GM19395 (cell line): ENCODE measurements at regions not wholly inside any gene's neighbourhood (a gene's known extent, or its start where the extent isn't known, plus 50 kb on each side); places are given as distances from the start of the nearest gene placed in this dataset.

Source experiments
- ATAC-seq: cut with Tn5 transposase; IDR thresholded peaks from one replicate; pipeline ENCODE4 v1.9.1; 2021; ENCODE audit warnings: mild to moderate bottlenecking, moderate library complexity; ENCODE audit not compliant: unreplicated experiment

DNA sequence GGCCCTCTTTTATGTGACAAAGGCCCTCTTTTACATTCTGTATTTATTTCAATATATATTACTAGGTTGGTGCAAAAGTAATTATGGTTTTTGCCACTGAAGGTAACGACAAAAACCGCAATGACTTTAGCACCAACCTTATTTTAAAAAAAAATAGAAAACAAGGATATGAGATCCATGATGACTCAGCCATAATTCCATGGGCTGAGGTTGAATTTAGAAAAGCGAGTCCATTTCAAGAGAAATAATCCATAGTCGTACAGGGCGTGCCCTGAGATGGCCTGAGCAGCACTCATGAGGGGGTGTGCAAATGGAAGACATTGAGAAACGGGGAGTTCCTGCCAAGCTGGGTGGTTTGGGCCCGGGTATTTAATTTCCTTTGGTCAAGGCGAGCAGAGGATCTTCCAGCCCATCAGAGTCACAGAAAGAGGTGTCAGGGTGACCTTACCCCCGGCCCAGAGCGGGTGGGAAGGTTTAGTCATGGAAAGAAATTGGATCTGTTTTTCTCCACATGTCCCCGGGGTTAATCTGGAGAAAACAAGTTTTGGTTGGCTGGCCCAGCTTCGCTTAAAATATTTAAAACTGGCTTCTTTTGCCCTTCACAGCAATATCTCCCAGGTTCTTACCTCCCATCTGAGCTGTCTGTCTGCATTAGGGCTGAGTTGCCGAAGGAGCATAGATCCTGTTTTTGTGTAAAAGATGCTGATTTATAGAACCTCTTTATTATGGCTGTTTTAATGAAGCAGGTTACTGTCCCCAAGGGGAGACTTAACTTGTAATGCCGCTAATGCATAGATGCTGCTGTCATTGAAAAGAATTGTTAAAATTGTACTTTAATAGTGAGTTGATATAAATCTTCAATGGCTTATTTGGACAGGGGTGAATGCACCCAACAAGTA is 255.6 kb downstream of the PREX1 start:
- ATAC-seq, result no peak

DNA sequence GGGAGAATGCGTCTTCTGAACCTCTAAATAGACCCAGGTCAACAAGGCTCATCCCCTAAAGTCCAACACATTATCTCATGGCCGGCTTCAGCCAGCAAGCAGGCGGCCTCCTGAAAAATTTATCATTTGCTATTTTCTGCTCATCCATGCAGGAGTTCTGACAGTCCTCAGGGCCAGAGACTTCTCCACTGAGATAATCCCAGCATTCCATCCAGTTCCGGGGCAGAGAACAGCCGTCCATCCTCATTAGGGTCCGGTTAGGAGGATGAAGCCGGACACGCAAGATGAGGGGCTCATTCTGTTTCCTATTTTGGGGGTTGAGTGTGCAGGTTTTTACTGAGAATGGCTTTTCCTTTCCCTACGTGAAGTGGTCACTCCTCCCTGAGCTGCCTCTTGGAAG is 258.1 kb downstream of the PREX1 start:
- ATAC-seq, result no peak

- no peak for ATAC-seq
These were observed 259.3 kb downstream of the PREX1 start for GRCh38 chr20:48568520-48568919.

- no peak for ATAC-seq
These were observed 260.7 kb downstream of the PREX1 start for GRCh38 chr20:48567145-48567544.

DNA sequence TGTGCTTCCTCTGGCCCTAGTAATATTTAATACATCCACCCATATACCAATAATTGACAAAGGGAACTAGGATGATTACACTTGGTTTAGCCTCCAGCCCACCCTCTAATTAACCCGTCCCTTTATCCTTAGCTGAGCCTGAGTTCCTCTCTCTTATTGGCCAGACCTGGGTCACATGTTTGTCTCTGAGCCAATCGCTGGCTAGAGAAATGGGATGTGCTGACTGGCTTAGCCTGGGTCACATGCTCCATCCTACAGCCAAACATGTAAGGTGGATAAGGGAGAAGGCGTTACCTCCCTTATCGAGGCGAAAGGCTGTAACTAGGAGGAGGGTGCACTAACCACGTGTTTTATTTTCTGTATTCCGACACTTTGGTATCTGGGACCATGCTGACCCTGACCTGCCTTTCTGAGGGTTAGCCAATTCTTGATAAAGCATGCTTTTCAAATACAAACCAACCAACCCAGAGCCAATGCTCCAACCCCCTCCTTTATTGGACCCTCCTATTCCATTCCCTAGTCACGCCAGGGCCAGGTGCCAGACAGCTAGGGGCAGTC is 262.7 kb downstream of the PREX1 start:
- no peak for ATAC-seq

DNA sequence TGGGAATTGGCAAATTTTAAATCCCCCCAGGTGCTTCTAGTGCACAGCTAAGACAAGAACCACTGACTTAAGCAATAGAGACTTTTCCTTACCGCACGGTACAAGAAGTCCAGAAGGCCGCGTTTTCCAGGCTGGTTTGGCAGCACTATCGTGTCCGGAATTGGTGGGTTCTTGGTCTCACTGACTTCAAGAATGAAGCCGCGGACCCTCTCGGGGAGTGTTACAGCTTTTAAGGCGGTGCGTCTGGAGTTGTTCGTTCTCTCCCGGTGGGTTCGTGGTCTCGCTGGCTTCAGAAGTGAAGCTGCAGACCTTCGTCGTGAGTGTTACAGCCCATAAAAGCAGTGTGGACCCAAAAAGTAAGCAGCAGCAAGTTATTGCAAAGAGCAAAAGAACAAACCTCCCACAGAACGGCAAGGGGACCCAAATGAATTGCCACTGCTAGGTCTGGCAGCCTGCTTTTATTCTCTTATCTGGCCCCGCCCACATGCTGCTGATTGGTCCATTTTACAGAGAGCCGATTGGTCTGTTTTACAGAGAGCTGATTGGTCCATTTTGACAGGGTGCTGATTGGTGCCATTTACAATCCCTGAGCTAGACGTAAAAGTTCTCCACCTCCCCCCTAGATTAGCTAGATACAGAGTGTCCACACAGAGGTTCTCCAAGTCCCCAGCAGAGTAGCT is 264.5 kb downstream of the PREX1 start:
- no peak for ATAC-seq

DNA sequence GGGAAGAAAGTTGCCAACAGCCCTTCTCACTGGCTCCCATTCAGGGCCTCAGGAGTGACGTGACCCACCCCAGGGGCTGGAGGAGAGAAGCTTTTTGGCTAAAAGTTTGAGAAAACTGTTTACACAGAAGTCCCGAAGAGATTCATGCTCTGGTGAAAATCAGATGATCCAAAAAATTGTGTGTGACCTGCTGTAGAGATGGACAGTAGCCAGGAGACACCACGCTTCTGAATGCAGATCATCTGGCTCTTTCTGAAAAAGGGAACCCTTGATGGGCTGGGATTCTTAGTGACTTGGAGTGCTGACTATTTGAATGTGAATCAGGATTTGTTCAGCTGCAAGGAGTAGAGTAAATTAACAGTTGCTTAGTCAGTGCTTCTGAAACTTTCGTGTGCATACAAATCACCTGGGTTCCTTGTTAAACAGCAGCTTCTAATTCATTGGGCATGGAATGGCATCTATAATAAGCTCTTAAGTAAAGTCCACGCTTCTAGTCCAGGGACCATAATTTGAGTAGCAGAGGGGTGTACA is 265.1 kb downstream of the PREX1 start:
- ATAC-seq, result no peak

- no peak for ATAC-seq
These were observed 268.9 kb downstream of the PREX1 start for GRCh38 chr20:48558906-48559305.

- ATAC-seq, result no peak
These were observed 270.4 kb downstream of the PREX1 start for GRCh38 chr20:48557380-48557779.

DNA sequence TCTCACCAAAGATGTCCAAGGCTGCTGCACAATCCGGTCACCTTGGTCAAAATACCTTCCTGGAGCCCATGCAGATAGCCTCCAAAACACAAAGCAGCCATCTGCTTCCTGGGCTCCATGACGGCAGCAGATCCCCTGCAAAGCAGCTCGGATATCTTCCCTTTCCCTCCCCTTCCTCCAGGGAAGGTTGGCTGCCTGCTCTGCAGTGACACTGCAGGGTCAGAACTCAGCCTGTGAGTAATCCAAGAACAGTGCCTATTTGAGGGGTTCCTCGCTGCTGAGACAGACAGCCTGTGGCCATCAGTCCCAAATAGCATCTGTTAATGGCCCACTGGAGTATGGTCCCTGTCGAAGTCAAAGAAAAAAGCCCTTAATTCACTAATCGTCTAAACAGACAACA is 270.8 kb downstream of the PREX1 start:
- no peak for ATAC-seq

GRCh38 chr20:48552550-48552949 is 275.2 kb downstream of the PREX1 start:
- ATAC-seq, result no peak

GRCh38 chr20:48550814-48551213 is 277.0 kb downstream of the PREX1 start:
- ATAC-seq, result no peak

- no peak for ATAC-seq
These were observed 280.1 kb downstream of the PREX1 start for GRCh38 chr20:48547664-48548063.

DNA sequence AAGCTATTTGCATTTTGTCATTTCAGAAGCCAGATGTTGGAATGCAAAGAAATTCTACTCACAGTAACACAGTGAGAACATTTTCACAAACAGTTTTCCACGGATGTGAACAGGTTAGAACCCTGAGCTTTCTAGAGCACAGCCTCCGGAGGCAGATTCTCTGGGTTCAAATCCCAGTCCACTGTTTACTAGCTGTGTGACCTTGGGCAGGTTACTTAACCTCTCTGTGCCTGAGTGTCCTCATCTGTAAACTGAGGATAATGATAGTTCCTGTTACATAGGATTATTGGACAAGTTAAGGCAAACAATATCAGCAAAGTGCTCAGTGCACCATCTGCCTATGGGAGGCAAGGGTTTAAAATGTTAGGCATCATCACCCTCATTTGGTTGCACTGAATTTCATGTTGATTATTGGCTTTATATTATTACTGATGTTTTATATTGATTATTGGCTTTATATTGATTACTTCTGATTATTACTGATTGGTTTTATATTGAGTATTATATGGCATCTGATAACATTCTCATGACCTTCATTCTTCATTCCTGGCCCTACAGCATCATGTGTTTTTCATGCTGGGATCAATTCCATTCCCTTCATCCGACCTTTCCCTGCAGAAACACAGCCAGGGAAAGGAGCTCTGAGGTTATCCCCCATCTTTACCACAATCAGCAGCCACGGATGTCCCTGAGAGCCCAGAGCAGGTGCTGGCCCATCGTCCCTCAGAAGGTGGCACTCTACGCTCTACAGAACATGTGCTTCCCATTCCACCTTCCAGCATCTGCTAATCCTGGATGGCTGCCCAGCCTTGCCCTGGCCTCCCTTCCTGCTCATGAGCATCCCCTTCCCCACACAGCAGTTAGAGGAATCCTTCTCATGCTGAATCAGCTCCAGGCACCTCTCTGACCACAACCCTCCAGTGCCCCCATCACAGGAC is 283.1 kb downstream of the PREX1 start:
- ATAC-seq, result no peak

DNA sequence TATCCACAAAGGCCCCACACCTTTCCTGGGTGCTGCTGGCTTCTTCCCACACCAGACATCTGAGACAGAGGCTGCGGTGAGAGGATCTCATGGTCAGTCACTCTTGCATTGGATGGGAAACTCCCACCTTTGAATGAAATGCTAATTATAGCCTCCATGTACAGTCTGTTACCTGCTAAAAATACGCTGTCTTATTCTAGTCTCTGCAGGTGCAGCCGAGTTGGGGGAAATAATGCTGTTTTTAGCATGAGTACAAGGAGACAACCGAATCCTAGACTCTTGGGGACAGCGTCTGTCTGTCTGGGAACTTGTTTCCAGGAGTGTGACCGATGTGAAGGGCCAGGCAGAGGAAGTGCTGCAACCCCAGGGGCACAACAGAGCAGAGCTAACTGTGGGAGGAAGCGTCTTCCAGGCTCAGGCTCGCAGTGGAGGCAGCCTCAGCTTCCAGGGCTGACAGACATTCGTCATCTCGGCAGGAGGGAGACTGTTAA is 286.2 kb downstream of the PREX1 start:
- ATAC-seq, result no peak

- ATAC-seq, result no peak
These were observed 288.9 kb downstream of the PREX1 start for GRCh38 chr20:48538856-48539255.

GRCh38 chr20:48538058-48538825 is 289.6 kb downstream of the PREX1 start:
- ATAC-seq, result no peak

DNA sequence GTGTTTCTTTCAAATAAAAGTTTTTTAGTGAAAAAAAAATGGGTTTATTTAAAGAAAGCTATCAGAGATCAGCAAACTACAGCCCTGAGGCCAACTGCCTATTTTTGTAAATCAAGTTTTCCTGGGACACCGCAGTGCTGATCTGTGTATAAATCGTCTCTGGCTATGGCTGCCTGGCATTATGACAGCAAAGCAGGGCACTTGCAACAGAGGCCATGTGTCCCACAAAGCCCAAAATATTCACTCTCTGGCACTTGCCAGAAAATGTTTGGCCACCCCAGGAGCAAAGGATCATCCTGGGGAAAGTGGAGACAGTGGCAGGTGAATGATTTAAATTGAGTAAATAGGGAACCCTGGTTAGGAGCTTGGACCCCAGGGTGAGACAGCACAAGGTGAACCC is 291.6 kb downstream of the PREX1 start:
- no peak for ATAC-seq

- no peak for ATAC-seq
These were observed 292.2 kb downstream of the PREX1 start for GRCh38 chr20:48535556-48535955.

GRCh38 chr20:48532028-48532427 is 295.8 kb downstream of the PREX1 start:
- no peak for ATAC-seq
